Activated B cell treated with CpG ODN at 0.5 μM for 24 hours (primary cell): ENCODE measurements at regions not wholly inside any gene's neighbourhood (a gene's known extent, or its start where the extent isn't known, plus 50 kb on each side); places are given as distances from the start of the nearest gene placed in this dataset.

Source experiments
- ATAC-seq: fragments of 200-7000 bp; cut with Tn5 transposase; one replicate; pipeline ENCODE4 v1.10.0; 2021; ENCODE audit warnings: low read depth, mild to moderate bottlenecking, moderate library complexity
- CTCF ChIA-PET: fragments of 350-600 bp; sonication (Branson Sonifier 250); formaldehyde crosslinking; loops from one replicate; lab custom pipeline; 2021; ENCODE audit warnings: antibody characterized with exemption; lab: Charles Lee
- POLR2A ChIA-PET: fragments of 350-600 bp; sonication (Branson Sonifier 250); formaldehyde crosslinking; loops from one replicate; lab custom pipeline; 2021; ENCODE audit warnings: antibody characterized with exemption; lab: Charles Lee
- DNase-seq: peaks from one replicate; pipeline ENCODE4 v3.0.0; 2022
- H3K27ac Mint-ChIP-seq: one replicate; pipeline ENCODE4 v1.8.0; 2020; ENCODE audit warnings: mixed read lengths
- H3K27me3 Mint-ChIP-seq: one replicate; pipeline ENCODE4 v1.8.0; 2021; ENCODE audit warnings: mixed read lengths
- H3K36me3 Mint-ChIP-seq: one replicate; pipeline ENCODE4 v1.8.0; 2021; ENCODE audit warnings: low read depth, mixed read lengths
- H3K4me1 Mint-ChIP-seq: one replicate; pipeline ENCODE4 v1.8.0; 2021; ENCODE audit warnings: mixed read lengths
- H3K4me3 Mint-ChIP-seq: one replicate; pipeline ENCODE4 v1.8.0; 2020; ENCODE audit warnings: mild to moderate bottlenecking, mixed read lengths
- H3K9me3 Mint-ChIP-seq: one replicate; pipeline ENCODE4 v1.8.0; 2020; ENCODE audit warnings: mixed read lengths
- CTCF ChIP-seq: fragments of 200-600 bp; IDR thresholded peaks from one replicate; pipeline ENCODE4 v1.8.0; 2022; ENCODE audit warnings: antibody characterized with exemption, mild to moderate bottlenecking
- intact Hi-C: fragments of 100-400 bp; cut with micrococcal nuclease; formaldehyde crosslinking; loops from one replicate; pipeline ENCODE4 v1.15.1; 2024

DNA sequence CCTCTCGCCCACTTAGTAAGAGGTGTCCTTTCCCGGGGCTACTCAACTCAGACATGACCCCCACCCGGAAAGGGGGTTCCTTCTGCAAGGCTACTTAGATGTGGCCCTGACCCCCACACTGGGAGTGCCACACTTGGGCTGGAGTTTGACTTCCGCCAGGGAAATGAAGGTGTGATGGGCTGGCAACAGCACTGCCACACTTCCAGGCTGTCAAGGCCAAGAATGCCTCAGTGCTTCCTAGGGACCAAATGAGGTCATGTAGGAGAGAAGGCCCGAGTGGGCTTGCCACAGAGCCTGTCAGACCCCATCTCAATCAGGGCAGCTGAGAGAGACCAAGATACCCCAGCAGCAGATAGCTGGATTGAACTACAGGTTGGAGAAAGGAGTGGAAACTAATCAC is 55.5 kb downstream of the DRD1 start:
- POLR2A ChIA-PET, result no interaction called here
- ATAC-seq, result no peak
- TF ChIP-seq CTCF, result no peak

GRCh38 chr5:175387144-175387543 is 56.8 kb downstream of the DRD1 start:
- Mint-ChIP-seq H3K27me3 (peaks cover 7% of the 10 kb centered on the region), H3K36me3 (no peaks in the 10 kb centered on the region), H3K4me3 (no peak overlapping the region), H3K9me3 (no peaks in the 10 kb centered on the region), H3K27ac (no peak overlapping the region), H3K4me1 (no peaks in the 10 kb centered on the region)
- ATAC-seq, result no peak
- ChIA-PET POLR2A (no interaction called here), CTCF (no interaction called here)
- no peak for DNase-seq
- TF ChIP-seq CTCF, result no peak
- intact Hi-C loops, result no loop called here

More for the DNA sequence above, 55.5 kb downstream of the DRD1 start:
- no peaks in the 10 kb centered on the region for H3K36me3 Mint-ChIP-seq
- H3K4me1 Mint-ChIP-seq, result no peaks in the 10 kb centered on the region
- H3K4me3 Mint-ChIP-seq, result no peak overlapping the region
- CTCF ChIA-PET, result no interaction called here
- H3K9me3 Mint-ChIP-seq, result no peaks in the 10 kb centered on the region
- no peak overlapping the region for H3K27ac Mint-ChIP-seq
- no peak for DNase-seq
- H3K27me3 Mint-ChIP-seq, result no peaks in the 10 kb centered on the region
- intact Hi-C loops, result no loop called here

- peaks cover 7% of the 10 kb centered on the region for H3K27me3 Mint-ChIP-seq
- DNase-seq, result no peak
- H3K27ac Mint-ChIP-seq, result no peak overlapping the region
- no peaks in the 10 kb centered on the region for H3K9me3 Mint-ChIP-seq
- no peak for ATAC-seq
- H3K4me1 Mint-ChIP-seq, result no peaks in the 10 kb centered on the region
- intact Hi-C loops, result no loop called here
- H3K36me3 Mint-ChIP-seq, result no peaks in the 10 kb centered on the region
- no peak overlapping the region for H3K4me3 Mint-ChIP-seq
- TF ChIP-seq CTCF, result no peak
- POLR2A ChIA-PET, result no interaction called here
- CTCF ChIA-PET, result no interaction called here
These were observed 57.5 kb downstream of the DRD1 start for GRCh38 chr5:175386526-175386925.

- H3K4me3 Mint-ChIP-seq, result no peak overlapping the region
- H3K36me3 Mint-ChIP-seq, result no peaks in the 10 kb centered on the region
- intact Hi-C loops, result no loop called here
- no peak for TF ChIP-seq CTCF
- ATAC-seq, result no peak
- POLR2A ChIA-PET, result no interaction called here
- H3K27me3 Mint-ChIP-seq, result peaks cover 7% of the 10 kb centered on the region
- H3K4me1 Mint-ChIP-seq, result no peaks in the 10 kb centered on the region
- no peaks in the 10 kb centered on the region for H3K9me3 Mint-ChIP-seq
- CTCF ChIA-PET, result no interaction called here
- DNase-seq, result no peak
- no peak overlapping the region for H3K27ac Mint-ChIP-seq
These were observed 58.2 kb downstream of the DRD1 start for GRCh38 chr5:175385691-175386362.

GRCh38 chr5:175384724-175385552 is 59.0 kb downstream of the DRD1 start:
- Mint-ChIP-seq H3K9me3 (no peaks in the 10 kb centered on the region), H3K27ac (no peak overlapping the region), H3K4me3 (no peak overlapping the region), H3K4me1 (no peaks in the 10 kb centered on the region), H3K27me3 (peaks cover 7% of the 10 kb centered on the region), H3K36me3 (no peaks in the 10 kb centered on the region)
- ChIA-PET POLR2A (no interaction called here), CTCF (no interaction called here)
- intact Hi-C loops, result no loop called here
- no peak for TF ChIP-seq CTCF
- no peak for DNase-seq
- ATAC-seq, result no peak
